ENCODE measurements at regions not wholly inside any gene's neighbourhood (a gene's known extent, or its start where the extent isn't known, plus 50 kb on each side); places are given as distances from the start of the nearest gene placed in this dataset.

DNA sequence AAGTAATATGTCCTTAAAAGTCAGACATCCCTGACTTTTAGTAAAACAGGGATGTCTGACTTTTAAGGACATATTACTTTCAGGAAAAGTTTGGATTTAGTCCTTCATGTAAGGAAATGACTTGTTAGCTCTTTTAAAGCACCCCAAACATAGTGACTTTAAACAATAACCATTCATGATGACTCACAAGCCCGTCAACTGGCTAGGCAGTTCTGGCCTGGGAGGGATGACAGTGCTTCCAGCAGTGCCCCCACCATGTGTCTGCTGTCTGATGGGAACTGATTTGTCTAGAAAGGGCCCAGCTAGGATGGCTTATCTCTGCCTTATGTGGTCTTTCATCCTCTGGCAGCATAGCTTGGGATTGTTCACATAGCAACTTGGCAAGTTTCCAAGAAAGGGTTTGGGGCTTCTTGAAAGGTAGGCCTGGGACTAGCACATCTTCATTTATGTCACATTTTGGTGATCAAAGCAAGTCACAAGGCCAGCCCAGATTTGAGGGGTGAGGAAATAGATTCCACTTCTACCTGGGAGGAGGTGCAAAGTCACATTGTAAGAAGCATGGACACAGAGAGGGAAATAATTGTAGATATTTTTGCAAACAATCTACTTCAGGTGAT, 143.5 kb downstream of the C1orf94 start:
- TF ChIP-seq SIN3A (IDR thresholded peaks at IDR 0.05; ENCODE audit: borderline replicate concordance, insufficient read depth, low read length) (no peak), FOXP2 (optimal IDR thresholded peaks at IDR 0.05; ENCODE audit: borderline replicate concordance, extremely low read depth, extremely low read length, insufficient read depth) (no peak), POLR2AphosphoS5 (IDR thresholded peaks at IDR 0.05; ENCODE audit: low read depth, low read length) (no peak), TAF1 (IDR thresholded peaks at IDR 0.05; ENCODE audit: borderline replicate concordance, insufficient read depth, low read length) (no peak)
- TF ChIP-seq, protein P1, sequence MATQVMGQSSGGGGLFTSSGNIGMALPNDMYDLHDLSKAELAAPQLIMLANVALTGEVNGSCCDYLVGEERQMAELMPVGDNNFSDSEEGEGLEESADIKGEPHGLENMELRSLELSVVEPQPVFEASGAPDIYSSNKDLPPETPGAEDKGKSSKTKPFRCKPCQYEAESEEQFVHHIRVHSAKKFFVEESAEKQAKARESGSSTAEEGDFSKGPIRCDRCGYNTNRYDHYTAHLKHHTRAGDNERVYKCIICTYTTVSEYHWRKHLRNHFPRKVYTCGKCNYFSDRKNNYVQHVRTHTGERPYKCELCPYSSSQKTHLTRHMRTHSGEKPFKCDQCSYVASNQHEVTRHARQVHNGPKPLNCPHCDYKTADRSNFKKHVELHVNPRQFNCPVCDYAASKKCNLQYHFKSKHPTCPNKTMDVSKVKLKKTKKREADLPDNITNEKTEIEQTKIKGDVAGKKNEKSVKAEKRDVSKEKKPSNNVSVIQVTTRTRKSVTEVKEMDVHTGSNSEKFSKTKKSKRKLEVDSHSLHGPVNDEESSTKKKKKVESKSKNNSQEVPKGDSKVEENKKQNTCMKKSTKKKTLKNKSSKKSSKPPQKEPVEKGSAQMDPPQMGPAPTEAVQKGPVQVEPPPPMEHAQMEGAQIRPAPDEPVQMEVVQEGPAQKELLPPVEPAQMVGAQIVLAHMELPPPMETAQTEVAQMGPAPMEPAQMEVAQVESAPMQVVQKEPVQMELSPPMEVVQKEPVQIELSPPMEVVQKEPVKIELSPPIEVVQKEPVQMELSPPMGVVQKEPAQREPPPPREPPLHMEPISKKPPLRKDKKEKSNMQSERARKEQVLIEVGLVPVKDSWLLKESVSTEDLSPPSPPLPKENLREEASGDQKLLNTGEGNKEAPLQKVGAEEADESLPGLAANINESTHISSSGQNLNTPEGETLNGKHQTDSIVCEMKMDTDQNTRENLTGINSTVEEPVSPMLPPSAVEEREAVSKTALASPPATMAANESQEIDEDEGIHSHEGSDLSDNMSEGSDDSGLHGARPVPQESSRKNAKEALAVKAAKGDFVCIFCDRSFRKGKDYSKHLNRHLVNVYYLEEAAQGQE (IDR thresholded peaks at IDR 0.05; ENCODE audit: insufficient read depth in 1 of 2, low read depth in 2 of 2, low read length in 2 of 2): no peak

DNA sequence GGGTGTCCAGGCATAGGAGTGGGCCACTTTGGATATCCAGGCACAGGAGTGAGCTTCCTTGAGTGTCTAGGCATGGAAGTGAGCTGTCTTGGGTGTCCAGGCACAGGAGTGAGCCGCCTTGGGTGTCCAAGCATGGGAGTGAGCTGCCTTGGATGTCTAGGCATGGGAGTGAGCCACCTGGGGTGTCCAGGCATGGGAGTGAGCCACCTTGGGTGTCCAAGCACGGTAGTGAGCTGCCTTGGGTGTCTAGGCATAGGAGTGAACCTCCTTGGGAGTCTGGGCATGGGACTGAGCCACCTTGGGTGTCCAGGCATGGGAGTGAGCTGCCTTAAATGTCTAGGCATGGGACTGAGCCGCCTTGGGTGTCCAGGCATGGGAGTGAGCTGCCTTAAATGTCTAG, 146.3 kb downstream of the C1orf94 start:
- TF ChIP-seq POLR2AphosphoS5 (IDR thresholded peaks at IDR 0.05; ENCODE audit: low read depth, low read length) (no peak), TAF1 (IDR thresholded peaks at IDR 0.05; ENCODE audit: borderline replicate concordance, insufficient read depth, low read length) (no peak), SIN3A (IDR thresholded peaks at IDR 0.05; ENCODE audit: borderline replicate concordance, insufficient read depth, low read length) (no peak), FOXP2 (optimal IDR thresholded peaks at IDR 0.05; ENCODE audit: borderline replicate concordance, extremely low read depth, extremely low read length, insufficient read depth) (no peak)
- TF ChIP-seq, protein P1 (IDR thresholded peaks at IDR 0.05; ENCODE audit: insufficient read depth in 1 of 2, low read depth in 2 of 2, low read length in 2 of 2): no peak

DNA sequence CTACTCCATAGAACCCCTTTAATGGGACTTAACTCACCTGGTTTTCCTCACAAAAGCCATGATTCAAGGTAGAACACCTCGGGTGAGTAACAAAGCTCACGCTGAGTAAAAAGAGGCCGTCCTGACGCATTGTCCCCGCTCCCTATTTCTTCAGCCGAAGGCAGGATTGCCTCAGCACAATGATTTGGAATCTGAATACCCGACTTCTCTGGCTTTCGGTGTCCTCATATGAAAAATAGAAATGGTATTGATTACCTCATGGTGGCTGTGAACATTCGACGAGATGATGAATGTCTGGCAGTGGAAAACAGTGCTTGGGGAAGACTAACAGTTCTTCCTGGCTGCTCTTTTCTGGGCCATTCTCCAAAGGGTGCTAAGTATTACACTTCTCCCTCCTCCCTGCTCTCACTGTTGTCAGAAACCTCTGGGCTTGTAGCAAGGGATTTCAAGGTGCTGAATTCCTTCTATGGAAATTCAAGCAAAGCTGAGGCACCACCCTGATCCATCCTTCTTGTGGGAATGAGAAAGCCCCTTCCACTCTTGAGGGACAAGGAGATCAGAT, 148.3 kb downstream of the C1orf94 start:
- TF ChIP-seq, protein P1 (IDR thresholded peaks at IDR 0.05; ENCODE audit: insufficient read depth in 1 of 2, low read depth in 2 of 2, low read length in 2 of 2): no peak
- TF ChIP-seq FOXP2 (optimal IDR thresholded peaks at IDR 0.05; ENCODE audit: borderline replicate concordance, extremely low read depth, extremely low read length, insufficient read depth): no peak
- TF ChIP-seq POLR2AphosphoS5 (IDR thresholded peaks at IDR 0.05; ENCODE audit: low read depth, low read length): no peak
- no peak for TF ChIP-seq SIN3A (IDR thresholded peaks at IDR 0.05; ENCODE audit: borderline replicate concordance, insufficient read depth, low read length)
- no peak for TF ChIP-seq TAF1 (IDR thresholded peaks at IDR 0.05; ENCODE audit: borderline replicate concordance, insufficient read depth, low read length)

DNA sequence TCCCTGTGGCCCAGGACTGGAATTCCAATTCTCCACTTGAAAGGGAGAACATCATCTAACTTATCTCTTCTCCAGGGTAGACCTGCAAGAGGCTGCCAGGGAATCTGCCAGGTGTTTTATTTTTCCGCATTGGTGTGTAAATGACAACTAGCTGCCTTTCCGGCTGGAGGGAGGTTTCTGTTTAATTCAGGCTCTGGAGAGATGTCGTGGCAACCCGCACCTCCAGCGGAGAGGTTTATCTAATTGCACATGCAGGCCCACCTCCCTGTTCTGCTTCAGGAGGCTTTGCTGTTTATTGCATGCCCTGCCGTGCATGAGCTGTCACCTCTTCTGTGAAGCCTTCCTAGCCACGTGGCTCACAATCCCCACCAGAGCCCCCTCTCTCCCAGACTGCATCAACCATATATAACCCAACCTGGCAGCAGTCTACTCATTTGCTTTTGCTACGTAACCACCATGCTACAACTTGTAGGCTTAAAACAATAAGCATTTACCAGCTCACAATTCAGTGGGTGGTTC, 151.6 kb downstream of the C1orf94 start:
- no peak for TF ChIP-seq SIN3A (IDR thresholded peaks at IDR 0.05; ENCODE audit: borderline replicate concordance, insufficient read depth, low read length)
- TF ChIP-seq, protein P1 (IDR thresholded peaks at IDR 0.05; ENCODE audit: insufficient read depth in 1 of 2, low read depth in 2 of 2, low read length in 2 of 2): no peak
- no peak for TF ChIP-seq POLR2AphosphoS5 (IDR thresholded peaks at IDR 0.05; ENCODE audit: low read depth, low read length)
- no peak for TF ChIP-seq FOXP2 (optimal IDR thresholded peaks at IDR 0.05; ENCODE audit: borderline replicate concordance, extremely low read depth, extremely low read length, insufficient read depth)
- TF ChIP-seq TAF1 (IDR thresholded peaks at IDR 0.05; ENCODE audit: borderline replicate concordance, insufficient read depth, low read length): no peak

Measured in PFSK-1 (cell line).